ENCODE measurements at regions not wholly inside any gene's neighbourhood (a gene's known extent, or its start where the extent isn't known, plus 50 kb on each side); places are given as distances from the start of the nearest gene placed in this dataset.

- no peak for DNase-seq
Measured at GRCh38 chr16:35171106-35171505, 1711.7 kb downstream of the TP53TG3F start.

DNA sequence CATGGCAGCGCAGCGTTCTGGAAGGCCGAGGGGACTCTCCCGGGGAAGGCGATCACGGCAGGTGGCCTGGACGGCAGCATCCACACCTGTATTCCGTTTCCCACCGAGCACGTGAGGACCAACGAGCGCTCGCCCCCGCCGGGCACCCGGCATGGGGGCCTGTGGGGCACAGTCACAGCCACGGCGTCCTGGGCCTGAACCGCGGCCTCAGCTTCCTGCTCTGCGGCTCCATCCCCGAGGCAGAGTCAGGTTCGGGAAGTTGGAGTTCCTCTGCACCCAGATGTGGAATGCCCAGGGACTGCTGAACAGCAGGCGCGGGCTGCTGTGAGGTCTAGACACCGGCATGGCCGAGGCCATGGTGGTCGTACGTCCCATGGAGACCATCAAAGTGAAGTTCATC, 1713.9 kb downstream of the TP53TG3F start:
- no peak for DNase-seq

GRCh38 chr16:35174016-35174415, 1714.6 kb downstream of the TP53TG3F start:
- no peak for DNase-seq

DNA sequence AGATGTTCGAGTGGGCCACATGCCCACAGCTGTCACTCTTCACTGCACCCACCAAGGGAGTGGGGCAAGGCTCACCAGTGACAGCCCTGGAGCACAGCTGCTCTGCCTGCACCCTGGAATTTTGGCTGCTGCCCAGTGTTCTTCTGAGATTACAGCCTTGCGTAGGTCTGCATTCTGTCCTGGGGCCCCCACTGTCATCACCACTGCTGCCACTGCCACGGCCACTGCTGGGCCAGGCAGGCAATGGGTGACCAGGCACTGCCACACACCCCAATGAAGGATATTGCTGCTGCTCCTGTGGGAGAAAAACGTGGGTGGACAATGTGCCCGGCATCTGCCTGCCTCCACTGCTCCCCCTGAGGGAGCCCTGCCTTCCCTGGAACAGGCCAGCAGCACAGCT, 1717.0 kb downstream of the TP53TG3F start:
- no peak for DNase-seq

DNA sequence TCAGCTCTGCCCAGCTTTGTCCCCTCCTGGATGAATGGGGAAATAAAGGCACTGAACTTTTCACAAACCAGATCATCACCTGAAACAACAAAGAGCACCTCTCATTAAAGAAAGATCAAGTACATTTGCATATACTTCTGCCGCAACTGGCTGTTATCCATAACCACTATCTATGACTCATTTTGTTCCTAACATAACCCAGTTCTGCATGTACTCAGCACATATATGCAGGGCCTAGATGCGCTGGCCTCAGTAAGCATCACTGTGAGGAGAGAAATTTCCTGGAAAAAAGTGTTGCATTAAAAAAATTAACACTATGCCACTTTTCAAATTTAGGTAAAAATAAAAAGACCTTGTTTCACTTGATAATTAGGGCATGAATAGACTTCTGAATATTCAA, 1718.4 kb downstream of the TP53TG3F start:
- no peak for DNase-seq

GRCh38 chr16:35180970-35181369, 1721.6 kb downstream of the TP53TG3F start:
- DNase-seq = no peak

- DNase-seq = no peak
Measured at GRCh38 chr16:35181422-35182030, 1722.1 kb downstream of the TP53TG3F start.

DNA sequence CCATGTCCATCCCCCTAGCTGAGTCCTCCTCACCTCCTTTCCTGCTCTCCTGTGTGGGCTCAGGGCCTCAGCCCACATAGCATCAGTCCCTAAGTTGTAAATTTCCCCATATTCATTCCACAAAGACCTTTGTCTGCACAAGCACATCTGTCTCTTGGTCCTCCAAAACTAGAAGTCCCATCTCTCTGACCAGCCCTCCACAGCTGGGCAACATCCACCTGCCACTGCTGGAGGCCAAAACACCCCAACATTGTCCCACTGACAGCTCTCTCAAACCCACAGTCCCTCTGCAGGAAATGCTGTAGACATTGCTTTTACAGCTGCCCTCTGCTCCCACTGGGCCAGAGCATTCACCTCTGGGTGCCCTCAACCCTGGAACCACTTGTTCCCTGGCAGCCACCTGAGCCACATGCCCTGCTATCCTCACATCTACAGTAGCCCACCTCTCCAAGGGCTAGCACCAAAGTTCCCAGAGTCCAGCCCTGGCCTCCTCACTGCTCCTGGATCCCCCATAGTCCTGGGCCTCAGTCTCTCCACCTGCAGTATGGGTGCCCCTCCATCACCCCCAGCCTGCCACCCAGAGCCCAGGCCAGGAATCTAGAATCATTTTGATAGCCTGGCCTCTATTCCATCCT, 1722.7 kb downstream of the TP53TG3F start:
- no peak for DNase-seq

- no peak for DNase-seq
Measured at GRCh38 chr16:35182943-35183550, 1723.6 kb downstream of the TP53TG3F start.

- DNase-seq = no peak
Measured at GRCh38 chr16:35184356-35184870, 1725.0 kb downstream of the TP53TG3F start.

DNA sequence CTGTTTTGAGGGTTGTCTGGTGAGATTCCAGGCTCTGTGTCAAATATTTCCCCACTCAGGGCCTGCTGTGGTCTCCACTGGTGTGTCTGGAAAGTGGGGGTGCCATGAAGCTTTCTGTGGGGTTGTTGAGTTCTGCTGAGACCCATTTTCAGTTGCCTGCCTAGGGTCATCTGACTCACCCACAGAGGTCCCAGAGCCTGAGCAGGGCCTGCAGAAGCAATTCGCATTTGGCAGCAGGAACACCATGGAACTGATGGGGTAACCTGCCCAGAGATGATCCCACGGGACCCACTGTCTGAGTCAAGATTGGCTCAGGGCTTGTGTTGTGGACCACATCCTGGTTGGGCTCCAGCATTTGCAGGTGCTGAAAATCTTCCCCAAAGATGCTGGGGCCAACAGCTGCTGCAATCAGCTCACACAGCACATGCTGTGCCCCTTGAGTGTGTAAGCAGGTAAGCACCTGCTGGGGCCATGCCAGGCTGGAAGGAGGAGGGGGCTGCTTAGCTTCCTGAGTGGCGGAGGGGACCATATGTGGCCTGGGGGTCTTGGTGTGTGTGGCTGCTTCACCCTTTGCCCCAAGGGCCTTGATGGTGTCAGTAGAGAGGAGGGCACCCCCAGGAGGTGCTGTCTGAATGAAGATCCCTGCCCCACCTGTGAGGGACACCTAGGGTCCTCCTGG, 1726.1 kb downstream of the TP53TG3F start:
- no peak for DNase-seq

GRCh38 chr16:35186045-35186759, 1726.8 kb downstream of the TP53TG3F start:
- DNase-seq = no peak

DNA sequence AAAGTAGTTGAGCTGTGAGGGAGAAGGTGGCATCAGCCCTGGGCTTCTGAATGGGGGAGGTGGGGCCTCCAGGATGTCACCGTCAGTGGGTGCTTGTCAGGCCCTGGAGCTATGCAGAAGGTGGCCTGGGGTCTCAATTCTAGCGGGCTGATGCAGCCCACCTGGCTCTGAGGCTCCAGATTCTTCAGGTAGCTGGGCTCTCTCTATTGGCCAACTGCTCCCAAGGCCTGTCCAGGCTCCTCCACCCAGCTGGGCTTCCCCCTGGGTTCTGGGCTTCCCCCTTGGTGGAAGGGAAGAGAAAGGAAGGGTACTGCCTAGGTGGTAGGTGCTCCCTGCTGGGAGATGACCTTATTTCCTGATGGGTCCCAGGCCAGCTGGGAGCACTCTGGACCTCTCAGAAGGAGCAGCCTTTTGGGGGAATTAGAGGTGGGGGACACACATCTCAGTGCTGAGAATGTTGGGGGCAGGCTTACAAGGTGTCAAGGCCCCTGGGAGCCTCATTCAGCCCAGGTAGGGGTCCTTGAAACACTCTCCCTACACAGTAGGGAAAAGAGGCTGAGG, 1728.3 kb downstream of the TP53TG3F start:
- DNase-seq = no peak

DNA sequence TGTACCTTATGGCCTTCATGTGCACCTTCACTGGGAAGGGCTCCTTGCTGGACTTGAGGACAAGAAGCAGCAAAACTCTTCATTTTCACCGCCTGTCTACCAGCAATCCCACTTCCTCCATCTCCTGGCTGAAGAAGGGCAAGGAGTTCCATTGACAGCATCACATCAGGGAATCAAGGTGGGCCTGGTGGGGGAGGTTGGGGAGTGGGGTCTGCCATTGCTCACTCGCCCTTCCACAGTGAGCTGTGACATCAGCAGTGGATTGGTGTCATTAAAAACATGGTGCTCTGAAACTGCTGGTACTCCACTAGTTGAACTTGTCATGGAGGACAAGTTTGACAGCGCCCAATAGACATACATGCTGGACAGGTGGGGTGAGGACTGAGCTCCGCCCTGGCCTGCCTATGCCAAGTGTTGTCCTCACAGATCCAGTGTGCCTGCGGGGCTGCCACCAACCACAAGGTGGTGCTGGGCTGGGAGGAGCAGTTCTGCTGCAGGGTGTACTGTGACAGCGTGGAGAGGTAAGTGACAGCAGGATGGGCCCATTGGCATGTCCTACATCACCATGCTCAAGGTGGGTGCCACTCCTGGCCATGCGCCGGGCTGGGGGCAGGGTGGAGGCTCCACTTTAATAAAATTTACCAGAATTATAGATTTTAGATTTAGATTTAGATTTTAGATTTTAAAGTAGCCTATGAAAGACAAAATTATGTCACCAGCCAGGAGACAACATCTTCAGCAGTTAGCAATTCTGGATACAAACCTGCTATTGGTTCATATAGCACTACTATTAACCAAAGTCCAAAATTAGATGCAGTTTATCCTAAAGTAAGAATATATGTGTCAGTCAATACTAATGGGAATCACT, 1729.1 kb downstream of the TP53TG3F start:
- no peak for DNase-seq

DNA sequence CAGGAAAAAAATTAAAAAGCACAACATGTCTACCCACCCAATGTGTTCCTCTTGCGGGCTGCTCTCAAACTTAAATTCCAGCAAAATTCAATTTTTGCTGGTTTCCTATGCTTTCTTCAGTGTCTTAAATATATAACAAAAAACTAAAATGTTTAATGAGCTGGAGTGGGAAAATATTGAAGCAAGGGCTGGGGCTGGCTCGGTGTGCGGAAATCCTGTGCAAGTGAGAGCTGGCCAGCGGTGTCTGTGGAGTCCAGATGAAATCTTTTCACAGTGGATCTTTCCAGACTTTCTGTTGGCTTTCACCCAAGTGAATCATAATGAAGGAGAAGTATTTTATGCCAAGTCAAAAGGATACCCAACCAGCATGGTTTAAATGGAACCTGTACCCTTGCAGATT, 1733.6 kb downstream of the TP53TG3F start:
- no peak for DNase-seq

DNA sequence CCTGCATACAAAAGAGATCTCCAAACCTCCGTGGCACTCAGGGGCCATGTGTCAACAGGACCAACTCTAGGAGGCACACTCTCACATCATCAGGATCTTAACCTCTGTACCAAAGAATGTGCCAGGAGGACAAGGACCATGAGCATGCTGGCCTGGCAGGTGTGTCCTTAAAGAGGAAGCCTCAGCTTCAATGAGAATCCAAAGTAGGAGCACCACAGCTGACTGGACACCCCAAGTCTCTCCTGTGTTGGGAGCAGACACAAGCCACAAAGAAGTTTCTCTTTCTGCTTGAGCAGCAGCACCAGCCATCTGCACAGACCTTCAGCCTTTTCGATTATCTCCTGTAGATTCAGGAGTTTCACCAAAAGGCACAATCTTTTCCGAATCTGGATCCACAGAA, 1734.5 kb downstream of the TP53TG3F start:
- no peak for DNase-seq

- DNase-seq = no peak
Measured at GRCh38 chr16:35194681-35195080, 1735.3 kb downstream of the TP53TG3F start.

DNA sequence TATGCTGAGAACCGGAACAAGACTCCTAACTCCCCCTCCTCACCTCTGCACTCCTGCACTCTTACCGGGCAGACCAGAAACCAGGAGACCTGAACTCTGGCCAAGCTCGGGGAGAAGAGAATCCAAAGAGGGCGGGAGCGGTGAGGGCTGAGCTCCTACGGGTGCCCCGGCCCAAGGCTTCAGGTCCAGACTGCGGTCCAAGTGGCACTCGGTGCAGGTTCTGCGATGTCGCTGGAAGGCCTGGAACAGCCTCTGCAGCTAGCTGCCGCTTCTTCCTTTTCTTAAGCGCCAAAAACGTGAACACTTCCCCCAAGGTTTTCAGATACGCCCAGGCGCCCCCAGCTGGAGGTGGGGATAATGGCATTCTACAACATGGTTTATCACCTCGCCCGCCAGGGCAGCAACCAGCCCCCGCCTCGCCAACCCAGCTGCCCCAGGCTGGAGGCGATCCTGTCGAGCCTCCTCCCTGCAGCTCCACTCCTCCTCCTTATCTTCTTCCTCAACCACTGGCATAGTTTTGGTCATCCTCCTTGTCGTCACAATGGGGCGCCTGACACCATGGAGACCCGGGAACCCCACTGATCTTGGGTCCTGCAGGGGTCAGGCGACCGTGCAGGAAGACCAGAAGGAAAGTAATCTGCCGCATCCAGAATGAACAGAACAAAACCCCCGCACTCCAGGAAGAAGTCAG, 1735.9 kb downstream of the TP53TG3F start:
- no peak for DNase-seq

DNA sequence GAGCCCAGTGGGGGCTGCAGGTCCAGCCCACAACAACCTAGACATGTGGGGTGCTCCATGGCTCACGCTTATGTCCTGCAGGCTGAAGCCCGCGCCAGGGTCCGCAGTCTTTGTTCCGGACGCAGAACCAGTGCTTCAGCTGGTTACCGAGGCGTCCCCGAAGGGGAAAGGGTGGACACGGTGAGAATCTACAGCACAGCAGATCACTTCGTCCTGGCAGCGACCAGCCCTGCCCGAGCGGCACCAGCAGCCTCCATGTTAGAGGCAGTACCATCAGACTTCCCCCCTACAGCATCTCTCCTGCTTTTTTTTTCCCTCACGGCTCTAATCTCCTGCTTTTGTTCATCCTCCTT, 1736.4 kb downstream of the TP53TG3F start:
- no peak for DNase-seq

DNA sequence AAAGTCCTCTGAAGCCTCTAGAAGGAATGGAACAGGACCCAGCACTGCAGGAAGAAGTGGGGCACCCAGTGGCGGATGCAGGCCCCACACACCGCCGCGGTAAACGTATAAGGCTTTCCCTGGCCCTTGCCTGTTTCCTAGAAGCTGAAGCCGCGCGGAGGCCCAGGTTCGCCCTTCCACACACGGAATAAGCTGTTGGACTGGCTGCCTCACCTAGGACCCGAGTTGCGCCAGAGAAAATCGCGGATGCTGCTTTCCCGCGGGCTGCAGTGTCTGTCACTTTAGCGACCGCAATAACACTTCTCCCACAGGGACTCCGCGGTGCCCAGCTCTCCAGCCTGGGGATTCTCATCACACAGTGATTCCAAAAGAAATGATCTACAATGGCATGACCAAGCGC, 1736.9 kb downstream of the TP53TG3F start:
- no peak for DNase-seq

- DNase-seq = no peak
Measured at GRCh38 chr16:35197656-35198055, 1738.2 kb downstream of the TP53TG3F start.
